SK-N-SH (cell line): ENCODE measurements at regions not wholly inside any gene's neighbourhood (a gene's known extent, or its start where the extent isn't known, plus 50 kb on each side); places are given as distances from the start of the nearest gene placed in this dataset.

Experiments
- CTCF ChIA-PET: fragments of 300-600, 350-600 bp; formaldehyde crosslinking; extraction: SDS; loops from one replicate; lab custom pipeline; 2021; lab: Yijun Ruan, JAX
- POLR2A ChIA-PET: fragments of 350-600 bp; sonication (Branson Sonifier 250); formaldehyde crosslinking; extraction: SDS; loops from one replicate; lab custom pipeline; 2020; ENCODE audit warnings: antibody characterized with exemption, inconsistent platforms; lab: Yijun Ruan, JAX
- DNase-seq: peaks from one replicate; pipeline ENCODE4 v3.0.0; 2012
- H2AFZ ChIP-seq: fragments of 200-600 bp; sonication (generic); 2 replicates; pipeline ENCODE4 v1.8.1; 2016; ENCODE audit warnings: antibody characterized with exemption, mild to moderate bottlenecking, low read depth
- H3F3A ChIP-seq: fragments of 200-600 bp; sonication (generic); replicated peaks from 2 replicates; pipeline ENCODE3; 2016; ENCODE audit warnings: antibody characterized with exemption, mild to moderate bottlenecking; ENCODE audit not compliant: insufficient read depth
- H3K27ac ChIP-seq, 2 experiments: fragments of 200-500 bp in 1 of 2; fragments of 200-600 bp in 1 of 2; sonication (Bioruptor generic) in 1 of 2; sonication (generic), shearing (Covaris generic) in 1 of 2; 2 replicates each; pipeline versions ENCODE4 v1.5.1 to v1.6.1; 2014 to 2016; ENCODE audit warnings: low read depth in 2 of 2, inconsistent platforms in 1 of 2, low read length in 1 of 2, mild to moderate bottlenecking in 1 of 2, mixed read lengths in 1 of 2
- H3K27me3 ChIP-seq: fragments of 200-600 bp; sonication (generic), shearing (Covaris generic); 2 replicates; pipeline ENCODE4 v1.6.1; 2016; ENCODE audit warnings: mixed run types; ENCODE audit not compliant: insufficient read depth
- H3K36me3 ChIP-seq, 2 experiments: fragments of 200-500 bp in 1 of 2; fragments of 200-600 bp in 1 of 2; sonication (Bioruptor generic) in 1 of 2; sonication (generic) in 1 of 2; replicated peaks in 1 of 2; 2 replicates each; pipeline versions ENCODE3 to v1.5.1; 2014 to 2016; ENCODE audit warnings: low read length in 1 of 2, mild to moderate bottlenecking in 1 of 2; ENCODE audit not compliant: insufficient read depth in 2 of 2, control insufficient read depth in 1 of 2
- H3K4me1 ChIP-seq, 2 experiments: fragments of 200-500 bp in 1 of 2; fragments of 200-600 bp in 1 of 2; sonication (Bioruptor generic) in 1 of 2; sonication (generic), shearing (Covaris generic) in 1 of 2; 2 replicates each; pipeline versions ENCODE4 v1.5.1 to v1.6.1; 2014 to 2016; ENCODE audit warnings: low read depth in 1 of 2, low read length in 1 of 2, mixed run types in 1 of 2; ENCODE audit not compliant: insufficient read depth in 2 of 2, control insufficient read depth in 1 of 2
- H3K4me2 ChIP-seq: fragments of 200-600 bp; sonication (generic), shearing (Covaris generic); 2 replicates; pipeline ENCODE4 v1.6.1; 2017; ENCODE audit warnings: mixed run types
- H3K4me3 ChIP-seq, 2 experiments: fragments of 200-500 bp in 1 of 2; fragments of 200-600 bp in 1 of 2; sonication (Bioruptor generic) in 1 of 2; sonication (generic), shearing (Covaris generic) in 1 of 2; 2 replicates each; pipeline versions ENCODE4 v1.5.1 to v1.8.1; 2014 to 2016; ENCODE audit warnings: low read depth in 2 of 2, inconsistent platforms in 1 of 2, low read length in 1 of 2, mild to moderate bottlenecking in 1 of 2, mixed read lengths in 1 of 2, moderate library complexity in 1 of 2
- H3K79me2 ChIP-seq: fragments of 200-600 bp; sonication (generic); 2 replicates; pipeline ENCODE4 v1.8.1; 2017; ENCODE audit warnings: mild to moderate bottlenecking; ENCODE audit not compliant: insufficient read depth
- H3K9ac ChIP-seq: fragments of 200-600 bp; sonication (generic); 2 replicates; pipeline ENCODE4 v1.6.1; 2017; ENCODE audit warnings: mixed run types
- H3K9me2 ChIP-seq: fragments of 200-600 bp; sonication (generic); 2 replicates; pipeline ENCODE4 v1.6.1; 2017; ENCODE audit warnings: mixed run types
- H3K9me3 ChIP-seq: fragments of 200-600 bp; sonication (generic); 2 replicates; pipeline ENCODE4 v1.6.1; 2017; ENCODE audit warnings: mixed run types, mild to moderate bottlenecking, moderate library complexity
- H4K20me1 ChIP-seq: fragments of 200-600 bp; sonication (generic); 2 replicates; pipeline ENCODE4 v1.6.1; 2017; ENCODE audit warnings: mild to moderate bottlenecking, mixed run types; ENCODE audit not compliant: insufficient read depth
- CHD2 ChIP-seq: fragments of 150-350 bp; IDR thresholded peaks from 2 replicates; pipeline ENCODE4 v1.6.1; 2018; ENCODE audit warnings: low read length; ENCODE audit not compliant: partially characterized antibody
- ELF1 ChIP-seq: IDR thresholded peaks from 2 replicates; pipeline ENCODE4 v1.4.0; 2012
- FOXJ3 ChIP-seq: sonication (generic); formaldehyde crosslinking; IDR thresholded peaks from 2 replicates; pipeline ENCODE4 v1.5.1; 2020; ENCODE audit warnings: mild to moderate bottlenecking, missing genetic modification reagents
- GABPA ChIP-seq: IDR thresholded peaks from 2 replicates; pipeline ENCODE4 v1.4.0; 2012; ENCODE audit warnings: low read depth, mild to moderate bottlenecking
- GATA2 ChIP-seq: sonication (generic); formaldehyde crosslinking; IDR thresholded peaks from 2 replicates; pipeline ENCODE4 v1.5.0; 2020; ENCODE audit warnings: mild to moderate bottlenecking, missing genetic modification reagents
- MAX ChIP-seq: IDR thresholded peaks from 2 replicates; pipeline ENCODE4 v1.4.0; 2012; ENCODE audit warnings: low read depth
- MEF2A ChIP-seq: IDR thresholded peaks from 2 replicates; pipeline ENCODE4 v1.4.0; 2012; ENCODE audit warnings: low read depth, borderline replicate concordance
- NFIC ChIP-seq: IDR thresholded peaks from 2 replicates; pipeline ENCODE4 v1.4.0; 2012; ENCODE audit warnings: borderline replicate concordance
- PBX3 ChIP-seq: IDR thresholded peaks from 2 replicates; pipeline ENCODE4; 2012
- RFX5 ChIP-seq: IDR thresholded peaks from 2 replicates; pipeline ENCODE4 v1.6.1; 2012; ENCODE audit warnings: mild to moderate bottlenecking, improper control_type of control experiment, low read length
- RXRA ChIP-seq: IDR thresholded peaks from 2 replicates; pipeline ENCODE4 v1.4.0; 2012; ENCODE audit warnings: low read depth, mild to moderate bottlenecking, borderline replicate concordance
- SMC3 ChIP-seq: IDR thresholded peaks from 2 replicates; pipeline ENCODE4 v1.6.1; 2012; ENCODE audit warnings: low read depth, low read length, improper control_type of control experiment
- TCF12 ChIP-seq: IDR thresholded peaks from 2 replicates; pipeline ENCODE4 v1.4.0; 2012
- YY1 ChIP-seq: IDR thresholded peaks from 2 replicates; pipeline ENCODE4 v1.4.0; 2012; ENCODE audit warnings: low read depth, mild to moderate bottlenecking
- WGBS: methylation state at CpG from one replicate; pipeline ENCODE4 v1.1.6; 2017; ENCODE audit warnings: low lambda C conversion rate; 5-methylcytosine and 5-hydroxymethylcytosine counted together
- TF ChIP-seq, protein P1 (sequence below): fragments of 200-600 bp; sonication (generic); IDR thresholded peaks from 2 replicates; pipeline ENCODE4 v1.6.1; 2017; ENCODE audit warnings: antibody characterized with exemption, mild to moderate bottlenecking, moderate library complexity
- TF ChIP-seq, protein P2 (sequence below): IDR thresholded peaks from 2 replicates; pipeline ENCODE4 v1.4.0; 2012; ENCODE audit warnings: low read depth, borderline replicate concordance

GRCh38 chr13:55777612-55778011 lies 1363.1 kb upstream of the PRR20A start:
- Histone ChIP-seq H3K36me3 (no peaks in the 10 kb centered on the region), H3K79me2 (no peaks in the 10 kb centered on the region), H3K4me3 (no peak overlapping the region), H3K4me2 (no peak overlapping the region), H2AFZ (no peak overlapping the region), H3K27me3 (no peaks in the 10 kb centered on the region), H3K9ac (no peak overlapping the region), H3K4me1 (no peaks in the 10 kb centered on the region), H3K27ac (no peak overlapping the region), H3F3A (no peaks in the 10 kb centered on the region), H3K9me3 (no peaks in the 10 kb centered on the region), H3K9me2 (no peaks in the 10 kb centered on the region), H4K20me1 (no peaks in the 10 kb centered on the region)
- DNase-seq: no peak
- POLR2A ChIA-PET: no interaction called here
- WGBS: 0% methylated on average over 2 of the region's 2 CpGs
- CTCF ChIA-PET: no interaction called here
- TF ChIP-seq ELF1: no peak
- TF ChIP-seq MAX: no peak
- no peak for TF ChIP-seq SMC3
- no peak for TF ChIP-seq YY1
- no peak for TF ChIP-seq RFX5
- no peak for TF ChIP-seq GATA2 (CRISPR knock-in tag)
- TF ChIP-seq FOXJ3 (CRISPR knock-in tag): no peak
- TF ChIP-seq, protein P1, sequence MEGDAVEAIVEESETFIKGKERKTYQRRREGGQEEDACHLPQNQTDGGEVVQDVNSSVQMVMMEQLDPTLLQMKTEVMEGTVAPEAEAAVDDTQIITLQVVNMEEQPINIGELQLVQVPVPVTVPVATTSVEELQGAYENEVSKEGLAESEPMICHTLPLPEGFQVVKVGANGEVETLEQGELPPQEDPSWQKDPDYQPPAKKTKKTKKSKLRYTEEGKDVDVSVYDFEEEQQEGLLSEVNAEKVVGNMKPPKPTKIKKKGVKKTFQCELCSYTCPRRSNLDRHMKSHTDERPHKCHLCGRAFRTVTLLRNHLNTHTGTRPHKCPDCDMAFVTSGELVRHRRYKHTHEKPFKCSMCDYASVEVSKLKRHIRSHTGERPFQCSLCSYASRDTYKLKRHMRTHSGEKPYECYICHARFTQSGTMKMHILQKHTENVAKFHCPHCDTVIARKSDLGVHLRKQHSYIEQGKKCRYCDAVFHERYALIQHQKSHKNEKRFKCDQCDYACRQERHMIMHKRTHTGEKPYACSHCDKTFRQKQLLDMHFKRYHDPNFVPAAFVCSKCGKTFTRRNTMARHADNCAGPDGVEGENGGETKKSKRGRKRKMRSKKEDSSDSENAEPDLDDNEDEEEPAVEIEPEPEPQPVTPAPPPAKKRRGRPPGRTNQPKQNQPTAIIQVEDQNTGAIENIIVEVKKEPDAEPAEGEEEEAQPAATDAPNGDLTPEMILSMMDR: no peak
- no peak for TF ChIP-seq CHD2
- no peak for TF ChIP-seq NFIC
- TF ChIP-seq TCF12: no peak
- TF ChIP-seq, protein P2, sequence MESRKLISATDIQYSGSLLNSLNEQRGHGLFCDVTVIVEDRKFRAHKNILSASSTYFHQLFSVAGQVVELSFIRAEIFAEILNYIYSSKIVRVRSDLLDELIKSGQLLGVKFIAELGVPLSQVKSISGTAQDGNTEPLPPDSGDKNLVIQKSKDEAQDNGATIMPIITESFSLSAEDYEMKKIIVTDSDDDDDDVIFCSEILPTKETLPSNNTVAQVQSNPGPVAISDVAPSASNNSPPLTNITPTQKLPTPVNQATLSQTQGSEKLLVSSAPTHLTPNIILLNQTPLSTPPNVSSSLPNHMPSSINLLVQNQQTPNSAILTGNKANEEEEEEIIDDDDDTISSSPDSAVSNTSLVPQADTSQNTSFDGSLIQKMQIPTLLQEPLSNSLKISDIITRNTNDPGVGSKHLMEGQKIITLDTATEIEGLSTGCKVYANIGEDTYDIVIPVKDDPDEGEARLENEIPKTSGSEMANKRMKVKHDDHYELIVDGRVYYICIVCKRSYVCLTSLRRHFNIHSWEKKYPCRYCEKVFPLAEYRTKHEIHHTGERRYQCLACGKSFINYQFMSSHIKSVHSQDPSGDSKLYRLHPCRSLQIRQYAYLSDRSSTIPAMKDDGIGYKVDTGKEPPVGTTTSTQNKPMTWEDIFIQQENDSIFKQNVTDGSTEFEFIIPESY: no peak
- no peak for TF ChIP-seq RXRA
- TF ChIP-seq MEF2A: no peak

DNA sequence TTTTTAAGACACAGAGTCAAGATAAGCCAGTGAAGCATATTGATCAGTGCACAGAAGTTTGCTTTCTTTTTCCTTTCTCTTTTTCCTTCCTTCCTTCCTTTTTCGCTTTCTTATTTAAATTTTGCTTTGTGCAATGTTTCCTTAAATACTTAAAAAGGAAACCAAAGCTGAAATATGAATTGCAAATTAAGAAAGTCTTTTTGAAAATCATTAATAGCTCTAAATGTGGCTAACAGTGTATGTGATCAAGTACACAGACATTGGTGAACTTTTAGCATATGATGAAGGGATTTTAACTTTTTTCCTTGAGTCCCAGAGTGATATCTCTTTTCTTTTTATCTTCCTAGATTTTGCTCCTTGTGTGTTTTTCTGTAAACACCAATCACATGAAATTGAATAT lies 1356.9 kb upstream of the PRR20A start:
- ChIA-PET CTCF (no interaction called here), POLR2A (no interaction called here)
- H3K9me3 ChIP-seq: no peaks in the 10 kb centered on the region
- no peak overlapping the region for H2AFZ ChIP-seq
- no peak overlapping the region for H3K4me2 ChIP-seq
- no peaks in the 10 kb centered on the region for H3K27me3 ChIP-seq
- 0% methylated on average over 1 of the region's 1 CpG for WGBS
- H3K36me3 ChIP-seq: no peaks in the 10 kb centered on the region
- H3K79me2 ChIP-seq: no peaks in the 10 kb centered on the region
- no peak overlapping the region for H3K27ac ChIP-seq
- no peak overlapping the region for H3K9ac ChIP-seq
- H3K4me1 ChIP-seq: no peaks in the 10 kb centered on the region
- H3K9me2 ChIP-seq: no peaks in the 10 kb centered on the region
- no peak overlapping the region for H3K4me3 ChIP-seq
- TF ChIP-seq FOXJ3 (CRISPR knock-in tag): no peak
- TF ChIP-seq RFX5: no peak
- TF ChIP-seq, protein P2: no peak
- TF ChIP-seq MAX: no peak
- TF ChIP-seq GABPA: no peak
- no peak for TF ChIP-seq PBX3
- no peaks in the 10 kb centered on the region for H3F3A ChIP-seq
- no peaks in the 10 kb centered on the region for H4K20me1 ChIP-seq
- DNase-seq: no peak
